Loucy (cell line): ENCODE measurements at regions not wholly inside any gene's neighbourhood (a gene's known extent, or its start where the extent isn't known, plus 50 kb on each side); places are given as distances from the start of the nearest gene placed in this dataset.

Experiments used
- H2AFZ ChIP-seq: fragments of 200-600 bp; sonication (generic); 2 replicates; pipeline ENCODE4 v1.6.0; 2016; ENCODE audit warnings: antibody characterized with exemption, mild to moderate bottlenecking, low read length, moderate library complexity
- H3F3A ChIP-seq: fragments of 200-600 bp; 2 replicates; pipeline ENCODE4 v1.6.0; 2016; ENCODE audit warnings: antibody characterized with exemption, low read depth, mild to moderate bottlenecking
- H3K27me3 ChIP-seq: fragments of 200-600 bp; sonication (generic); 2 replicates; pipeline ENCODE4 v1.6.1; 2014; ENCODE audit warnings: low read length, mild to moderate bottlenecking; ENCODE audit not compliant: insufficient read depth, poor library complexity, severe bottlenecking
- H3K36me3 ChIP-seq: fragments of 200-600 bp; sonication (generic); 2 replicates; pipeline ENCODE4 v1.6.1; 2016; ENCODE audit warnings: low read length; ENCODE audit not compliant: insufficient read depth
- H3K4me1 ChIP-seq: fragments of 200-600 bp; sonication (generic); 2 replicates; pipeline ENCODE4 v1.5.1; 2014; ENCODE audit warnings: low read length, mild to moderate bottlenecking; ENCODE audit not compliant: insufficient read depth, poor library complexity, severe bottlenecking
- H3K4me2 ChIP-seq: fragments of 200-600 bp; sonication (generic); 2 replicates; pipeline ENCODE4 v1.6.0; 2014; ENCODE audit warnings: antibody characterized with exemption, low read length, low read depth, mild to moderate bottlenecking; ENCODE audit not compliant: poor library complexity, severe bottlenecking
- H3K4me3 ChIP-seq: fragments of 200-600 bp; sonication (generic); 2 replicates; pipeline ENCODE4 v1.5.1; 2014; ENCODE audit warnings: low read length, mild to moderate bottlenecking, mixed read lengths; ENCODE audit not compliant: poor library complexity, severe bottlenecking
- H3K79me2 ChIP-seq: fragments of 200-600 bp; sonication (generic); 2 replicates; pipeline ENCODE4 v1.6.1; 2014; ENCODE audit warnings: low read length; ENCODE audit not compliant: insufficient read depth
- H3K9ac ChIP-seq: fragments of 200-600 bp; sonication (generic); 2 replicates; pipeline ENCODE4 v1.6.0; 2014; ENCODE audit warnings: mild to moderate bottlenecking, low read depth, low read length, moderate library complexity; ENCODE audit not compliant: poor library complexity, severe bottlenecking
- H3K9me2 ChIP-seq: fragments of 200-600 bp; sonication (generic); replicated peaks from 2 replicates; pipeline ENCODE4 v1.6.1; 2016; ENCODE audit warnings: low read depth, low read length, mixed read lengths
- H3K9me3 ChIP-seq: fragments of 200-600 bp; sonication (generic); 2 replicates; pipeline ENCODE4 v1.6.1; 2014; ENCODE audit warnings: mild to moderate bottlenecking, antibody characterized with exemption, low read length, low read depth; ENCODE audit not compliant: insufficient read depth
- H4K20me1 ChIP-seq: fragments of 200-600 bp; sonication (generic); 2 replicates; pipeline ENCODE4 v1.6.0; 2014; ENCODE audit warnings: antibody characterized with exemption, low read length, mild to moderate bottlenecking; ENCODE audit not compliant: insufficient read depth, poor library complexity, severe bottlenecking
- CTCF ChIP-seq: fragments of 200-600 bp; sonication (generic); conservative IDR thresholded peaks from 2 replicates; pipeline ENCODE4 v1.5.1; 2014; ENCODE audit warnings: mild to moderate bottlenecking, antibody characterized with exemption, low read length
- EZH2phosphoT487 ChIP-seq: fragments of 200-600 bp; IDR thresholded peaks from 2 replicates; pipeline ENCODE4 v1.6.1; 2018; ENCODE audit warnings: antibody characterized with exemption, mild to moderate bottlenecking, moderate library complexity, borderline replicate concordance

- no peak overlapping the region for H3K9ac ChIP-seq
- no peaks in the 10 kb centered on the region for H3K9me3 ChIP-seq
- no peaks in the 10 kb centered on the region for H3K9me2 ChIP-seq
- no peak overlapping the region for H3K4me3 ChIP-seq
- no peaks in the 10 kb centered on the region for H4K20me1 ChIP-seq
- H3K4me2 ChIP-seq: no peak overlapping the region
- H3K27me3 ChIP-seq: no peaks in the 10 kb centered on the region
- H2AFZ ChIP-seq: no peak overlapping the region
- H3K36me3 ChIP-seq: no peaks in the 10 kb centered on the region
- H3F3A ChIP-seq: no peaks in the 10 kb centered on the region
- H3K79me2 ChIP-seq: no peaks in the 10 kb centered on the region
- TF ChIP-seq EZH2phosphoT487 (no peak), CTCF (no peak)
- H3K4me1 ChIP-seq: no peaks in the 10 kb centered on the region
These were observed 419.9 kb downstream of the SPRY1 start for GRCh38 chr4:123816462-123816861.

GRCh38 chr4:123817025-123817688 is 420.6 kb downstream of the SPRY1 start:
- no peaks in the 10 kb centered on the region for H3F3A ChIP-seq
- no peaks in the 10 kb centered on the region for H3K9me2 ChIP-seq
- no peaks in the 10 kb centered on the region for H3K79me2 ChIP-seq
- no peaks in the 10 kb centered on the region for H4K20me1 ChIP-seq
- H3K36me3 ChIP-seq: no peaks in the 10 kb centered on the region
- H3K4me1 ChIP-seq: no peaks in the 10 kb centered on the region
- no peak overlapping the region for H3K9ac ChIP-seq
- H2AFZ ChIP-seq: no peak overlapping the region
- no peak overlapping the region for H3K4me3 ChIP-seq
- H3K9me3 ChIP-seq: no peaks in the 10 kb centered on the region
- no peaks in the 10 kb centered on the region for H3K27me3 ChIP-seq
- no peak overlapping the region for H3K4me2 ChIP-seq
- no peak for TF ChIP-seq CTCF
- TF ChIP-seq EZH2phosphoT487: no peak

- no peaks in the 10 kb centered on the region for H3K9me2 ChIP-seq
- no peaks in the 10 kb centered on the region for H3K9me3 ChIP-seq
- no peak overlapping the region for H2AFZ ChIP-seq
- no peak overlapping the region for H3K4me3 ChIP-seq
- no peaks in the 10 kb centered on the region for H3K36me3 ChIP-seq
- H3K27me3 ChIP-seq: no peaks in the 10 kb centered on the region
- H3K4me1 ChIP-seq: no peaks in the 10 kb centered on the region
- no peaks in the 10 kb centered on the region for H4K20me1 ChIP-seq
- no peak for TF ChIP-seq CTCF
- no peak for TF ChIP-seq EZH2phosphoT487
- no peaks in the 10 kb centered on the region for H3F3A ChIP-seq
- H3K9ac ChIP-seq: no peak overlapping the region
- no peaks in the 10 kb centered on the region for H3K79me2 ChIP-seq
- no peak overlapping the region for H3K4me2 ChIP-seq
These were observed 422.9 kb downstream of the SPRY1 start for GRCh38 chr4:123819362-123820035.
